CD4-positive, alpha-beta T cell (primary cell): ENCODE measurements at regions not wholly inside any gene's neighbourhood (a gene's known extent, or its start where the extent isn't known, plus 50 kb on each side); places are given as distances from the start of the nearest gene placed in this dataset.
"Not testable (repeated sequence)": the region's sequence is repeated elsewhere in the genome, so short reads cannot be mapped to it uniquely, and the experiment has no call there.

Experiments used
- ATAC-seq: fragments of 200-7000 bp; cut with Tn5 transposase; one replicate; pipeline ENCODE4 v1.10.0; 2022; ENCODE audit warnings: mild to moderate bottlenecking; ENCODE audit not compliant: poor library complexity
- CTCF ChIA-PET: fragments of 350-600 bp; sonication (Branson Sonifier 250); formaldehyde crosslinking; loops from one replicate; lab custom pipeline; 2021; ENCODE audit warnings: antibody characterized with exemption, inconsistent platforms; lab: Charles Lee
- POLR2A ChIA-PET: fragments of 350-600 bp; sonication (Branson Sonifier 250); formaldehyde crosslinking; loops from one replicate; lab custom pipeline; 2021; ENCODE audit warnings: antibody characterized with exemption, inconsistent platforms; lab: Charles Lee
- DNase-seq, 14 experiments: peaks; one replicate each; pipeline ENCODE4 v3.0.0-alpha.2; 2013 to 2020; ENCODE audit warnings: mixed read lengths in 2 of 14
- H3K27ac ChIP-seq, 2 donors: one replicate each; pipeline versions ENCODE4 v1.5.1 to v1.7.0; 2013; ENCODE audit warnings: low read length in 2 of 2, low read depth in 1 of 2, mild to moderate bottlenecking in 1 of 2
- H3K27me3 ChIP-seq, 2 experiments: 1 replicate in 1 of 2; 2 replicates in 1 of 2; pipeline versions ENCODE4 v1.6.1 to v1.7.0; 2013; ENCODE audit warnings: low read length in 2 of 2, control low read depth in 1 of 2, mild to moderate bottlenecking in 1 of 2, moderate library complexity in 1 of 2; ENCODE audit not compliant: insufficient read depth in 2 of 2, control insufficient read depth in 1 of 2
- H3K36me3 ChIP-seq: one replicate; pipeline ENCODE4 v1.6.1; 2013; ENCODE audit warnings: low read length, control low read depth; ENCODE audit not compliant: insufficient read depth
- H3K4me1 ChIP-seq: one replicate; pipeline ENCODE4 v1.6.1; 2013; ENCODE audit warnings: low read length, control low read depth; ENCODE audit not compliant: insufficient read depth
- H3K4me3 ChIP-seq: one replicate; pipeline ENCODE4 v1.5.1; 2013; ENCODE audit warnings: mild to moderate bottlenecking, low read length, moderate library complexity
- H3K9me3 ChIP-seq, 2 experiments: 1 replicate in 1 of 2; 2 replicates in 1 of 2; pipeline versions ENCODE4 v1.6.1 to v1.7.0; 2013; ENCODE audit warnings: low read length in 2 of 2, mild to moderate bottlenecking in 2 of 2, control low read depth in 1 of 2, moderate library complexity in 1 of 2; ENCODE audit not compliant: control insufficient read depth in 1 of 2, insufficient read depth in 1 of 2
- H3K27ac Mint-ChIP-seq: one replicate; pipeline ENCODE4 v1.8.0; 2020; ENCODE audit warnings: mixed read lengths
- H3K27me3 Mint-ChIP-seq: one replicate; pipeline ENCODE4 v1.8.0; 2021; ENCODE audit warnings: mixed read lengths
- H3K36me3 Mint-ChIP-seq: one replicate; pipeline ENCODE4 v1.8.0; 2021; ENCODE audit warnings: low read depth, mixed read lengths
- H3K4me1 Mint-ChIP-seq: one replicate; pipeline ENCODE4 v1.8.0; 2021; ENCODE audit warnings: low read depth, mixed read lengths
- H3K4me3 Mint-ChIP-seq: one replicate; pipeline ENCODE4 v1.8.0; 2020; ENCODE audit warnings: mild to moderate bottlenecking, mixed read lengths
- H3K9me3 Mint-ChIP-seq: one replicate; pipeline ENCODE4 v1.8.0; 2020; ENCODE audit warnings: mixed read lengths
- intact Hi-C, 2 experiments: fragments of 100-400 bp; cut with DNase I in 1 of 2; cut with micrococcal nuclease in 1 of 2; formaldehyde crosslinking; loops; one replicate each; pipeline versions ENCODE4 v1.15.1 to v1.9.0; 2023 to 2025; cut with DNase I, micrococcal nuclease

DNA sequence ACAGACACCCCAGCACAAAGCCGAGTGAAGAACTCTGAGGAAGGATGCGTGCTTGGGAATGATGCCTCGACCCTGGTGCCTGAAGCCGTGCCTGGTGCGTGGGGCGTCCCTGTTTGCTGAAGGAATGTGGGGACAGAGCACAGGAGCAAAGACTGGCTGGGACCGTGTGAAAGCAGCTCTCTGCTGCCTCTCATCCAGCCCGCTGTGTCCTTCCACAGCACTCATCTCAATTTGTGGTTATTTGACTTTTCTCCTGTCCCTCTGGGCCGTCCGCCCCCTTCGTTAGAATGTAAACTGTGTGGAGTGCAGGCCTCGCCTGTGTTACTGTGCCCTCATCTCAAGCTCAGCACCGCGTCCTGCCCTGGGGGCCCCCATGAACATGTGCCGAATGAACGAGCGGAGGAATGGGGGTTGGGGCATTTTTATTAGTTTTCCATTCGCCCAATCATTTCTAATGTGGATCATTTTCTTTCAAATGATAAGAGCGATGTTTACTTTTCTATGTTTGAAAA lies 155.5 kb downstream of the NPIPB11 start:
- H3K27me3 ChIP-seq, ATAC-seq, DNase-seq, CTCF ChIA-PET, H3K4me3 ChIP-seq, H3K9me3 ChIP-seq, H3K27ac ChIP-seq, H3K36me3 ChIP-seq, H3K27me3 Mint-ChIP-seq, H3K4me3 Mint-ChIP-seq, POLR2A ChIA-PET, H3K9me3 Mint-ChIP-seq: not testable (repeated sequence)
- peaks cover 25% of the 10 kb centered on the region for H3K4me1 ChIP-seq
- intact Hi-C loops = loop anchor here in 1 of 2 experiments (10.0 kb wide), 1 partner anchor 136 kb away; no protein-coding TSS in a partner anchor
- H3K27ac Mint-ChIP-seq = peak overlapping the region; percentile 17
- peaks cover 14% of the 10 kb centered on the region for H3K36me3 Mint-ChIP-seq
- peaks cover 46% of the 10 kb centered on the region for H3K4me1 Mint-ChIP-seq

- H3K27me3 Mint-ChIP-seq, H3K36me3 ChIP-seq, H3K4me3 ChIP-seq, ATAC-seq, H3K9me3 Mint-ChIP-seq, H3K4me3 Mint-ChIP-seq, H3K27ac ChIP-seq, H3K27ac Mint-ChIP-seq, CTCF ChIA-PET, DNase-seq, H3K9me3 ChIP-seq, H3K27me3 ChIP-seq: not testable (repeated sequence)
- H3K4me1 ChIP-seq = peaks cover 25% of the 10 kb centered on the region
- intact Hi-C loops = loop anchor here in 1 of 2 experiments (10.0 kb wide), 1 partner anchor 136 kb away; no protein-coding TSS in a partner anchor
- peaks cover 46% of the 10 kb centered on the region for H3K4me1 Mint-ChIP-seq
- peaks cover 14% of the 10 kb centered on the region for H3K36me3 Mint-ChIP-seq
- POLR2A ChIA-PET = interaction anchor here (0.6 kb wide), 1 partner anchor 133 kb away, joined by 3 read pairs; no protein-coding TSS in a partner anchor
Measured at GRCh38 chr16:29250469-29250868, 156.0 kb downstream of the NPIPB11 start.

DNA sequence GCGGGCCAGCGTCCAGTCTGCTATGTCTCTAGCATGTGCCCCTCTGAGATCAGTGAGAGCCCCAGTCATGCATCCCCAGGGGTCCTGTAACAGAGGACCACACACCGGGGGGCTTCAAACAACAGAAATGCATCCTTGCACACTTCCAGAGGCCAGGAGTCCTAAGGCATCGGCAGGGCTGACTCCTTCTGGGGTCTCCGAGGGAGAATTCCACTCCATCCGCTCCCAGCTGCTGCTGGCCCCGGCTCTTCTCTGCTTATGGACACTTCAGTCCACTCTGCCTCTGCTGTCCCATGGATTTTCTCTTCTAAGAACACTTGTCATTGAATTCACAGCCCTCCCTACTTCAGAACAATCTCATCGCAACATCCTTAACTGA lies 157.6 kb downstream of the NPIPB11 start:
- H3K4me3 ChIP-seq, H3K27me3 Mint-ChIP-seq, H3K27me3 ChIP-seq, POLR2A ChIA-PET, H3K9me3 ChIP-seq, CTCF ChIA-PET, ATAC-seq, H3K27ac ChIP-seq, H3K36me3 ChIP-seq, intact Hi-C loops, DNase-seq, H3K9me3 Mint-ChIP-seq: not testable (repeated sequence)
- peaks cover 20% of the 10 kb centered on the region for H3K4me1 ChIP-seq
- H3K36me3 Mint-ChIP-seq = peaks cover 14% of the 10 kb centered on the region
- H3K4me1 Mint-ChIP-seq = peaks cover 32% of the 10 kb centered on the region
- peak overlapping the region; percentile 96 for H3K27ac Mint-ChIP-seq
- H3K4me3 Mint-ChIP-seq = peak overlapping the region; percentile 38

DNA sequence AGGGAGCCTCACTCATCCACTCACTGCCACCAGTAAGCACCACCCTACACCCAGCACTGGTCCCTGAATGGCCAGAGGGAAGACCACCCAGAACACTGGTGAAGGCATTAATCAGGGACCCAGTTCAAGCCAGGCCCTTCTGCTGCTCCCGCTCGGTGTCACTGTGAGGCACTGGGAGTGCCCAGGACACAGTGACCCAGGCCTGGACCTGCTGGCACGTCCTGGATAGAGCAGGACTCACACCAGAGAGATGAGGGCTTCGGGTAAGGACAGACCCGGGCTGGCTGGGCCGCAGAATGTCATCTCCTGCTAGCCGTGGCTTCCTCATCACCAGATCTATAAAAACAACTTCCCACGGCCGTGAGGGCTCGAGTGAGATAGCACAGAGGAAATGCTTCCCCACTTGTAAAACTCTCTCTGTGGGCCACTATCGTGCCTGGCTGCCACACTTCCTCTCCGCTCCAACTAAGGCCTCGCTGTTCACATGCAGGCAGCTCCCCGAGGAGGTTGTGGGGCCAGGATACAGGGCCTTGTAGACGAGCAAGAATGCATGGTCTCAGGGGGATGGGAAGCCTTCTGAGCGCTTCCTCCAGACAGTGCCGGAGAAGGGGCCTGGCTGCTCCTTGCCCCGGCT lies 158.1 kb downstream of the NPIPB11 start:
- H3K9me3 ChIP-seq, POLR2A ChIA-PET, intact Hi-C loops, H3K4me3 ChIP-seq, H3K27me3 Mint-ChIP-seq, H3K27me3 ChIP-seq, H3K36me3 ChIP-seq, CTCF ChIA-PET, H3K9me3 Mint-ChIP-seq: not testable (repeated sequence)
- peaks cover 18% of the 10 kb centered on the region for H3K4me1 ChIP-seq
- Mint-ChIP-seq H3K4me1 (peaks cover 27% of the 10 kb centered on the region), H3K36me3 (peaks cover 14% of the 10 kb centered on the region), H3K4me3 (peak overlapping the region; percentile 44), H3K27ac (peak overlapping the region; percentile 96)
- ATAC-seq = peak; percentile 95
- peak overlapping the region; percentile 18 to 53 for H3K27ac ChIP-seq
- peak in 9 of 14 experiments; percentile 16 to 62 (median 42) for DNase-seq

DNA sequence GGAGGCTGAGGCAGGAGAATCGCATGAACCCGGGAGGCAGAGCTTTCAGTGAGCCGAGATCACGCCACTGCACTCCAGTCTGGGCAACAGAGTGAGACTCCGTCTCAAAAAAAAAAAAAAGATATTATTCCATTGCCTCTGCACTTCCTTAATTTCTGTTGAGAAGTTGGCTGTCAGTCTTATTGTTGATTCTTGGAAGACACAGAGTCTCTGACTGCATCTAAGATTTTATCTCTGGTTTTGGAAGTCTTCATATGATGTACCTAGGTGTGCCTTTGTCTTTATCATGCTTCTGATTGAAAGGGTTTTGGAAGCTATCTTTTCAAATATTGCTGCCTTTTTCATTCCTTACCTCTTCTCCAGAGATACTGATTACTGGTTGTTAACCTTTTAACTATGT lies 160.4 kb downstream of the NPIPB11 start:
- H3K27ac Mint-ChIP-seq, H3K9me3 ChIP-seq, H3K27me3 Mint-ChIP-seq, POLR2A ChIA-PET, DNase-seq, H3K36me3 ChIP-seq, intact Hi-C loops, H3K4me3 ChIP-seq, CTCF ChIA-PET, ATAC-seq, H3K9me3 Mint-ChIP-seq, H3K4me3 Mint-ChIP-seq, H3K27me3 ChIP-seq, H3K27ac ChIP-seq: not testable (repeated sequence)
- Mint-ChIP-seq H3K36me3 (peaks cover 14% of the 10 kb centered on the region), H3K4me1 (peaks cover 24% of the 10 kb centered on the region)
- H3K4me1 ChIP-seq = peaks cover 18% of the 10 kb centered on the region
